Loucy (cell line): ENCODE measurements at regions not wholly inside any gene's neighbourhood (a gene's known extent, or its start where the extent isn't known, plus 50 kb on each side); places are given as distances from the start of the nearest gene placed in this dataset.

Experiments
- H2AFZ ChIP-seq: fragments of 200-600 bp; sonication (generic); 2 replicates; pipeline ENCODE4 v1.6.0; 2016; ENCODE audit warnings: antibody characterized with exemption, mild to moderate bottlenecking, low read length, moderate library complexity
- H3F3A ChIP-seq: fragments of 200-600 bp; 2 replicates; pipeline ENCODE4 v1.6.0; 2016; ENCODE audit warnings: antibody characterized with exemption, low read depth, mild to moderate bottlenecking
- H3K27me3 ChIP-seq: fragments of 200-600 bp; sonication (generic); 2 replicates; pipeline ENCODE4 v1.6.1; 2014; ENCODE audit warnings: low read length, mild to moderate bottlenecking; ENCODE audit not compliant: insufficient read depth, poor library complexity, severe bottlenecking
- H3K36me3 ChIP-seq: fragments of 200-600 bp; sonication (generic); 2 replicates; pipeline ENCODE4 v1.6.1; 2016; ENCODE audit warnings: low read length; ENCODE audit not compliant: insufficient read depth
- H3K4me1 ChIP-seq: fragments of 200-600 bp; sonication (generic); 2 replicates; pipeline ENCODE4 v1.5.1; 2014; ENCODE audit warnings: low read length, mild to moderate bottlenecking; ENCODE audit not compliant: insufficient read depth, poor library complexity, severe bottlenecking
- H3K4me2 ChIP-seq: fragments of 200-600 bp; sonication (generic); 2 replicates; pipeline ENCODE4 v1.6.0; 2014; ENCODE audit warnings: antibody characterized with exemption, low read length, low read depth, mild to moderate bottlenecking; ENCODE audit not compliant: poor library complexity, severe bottlenecking
- H3K4me3 ChIP-seq: fragments of 200-600 bp; sonication (generic); 2 replicates; pipeline ENCODE4 v1.5.1; 2014; ENCODE audit warnings: low read length, mild to moderate bottlenecking, mixed read lengths; ENCODE audit not compliant: poor library complexity, severe bottlenecking
- H3K79me2 ChIP-seq: fragments of 200-600 bp; sonication (generic); 2 replicates; pipeline ENCODE4 v1.6.1; 2014; ENCODE audit warnings: low read length; ENCODE audit not compliant: insufficient read depth
- H3K9ac ChIP-seq: fragments of 200-600 bp; sonication (generic); 2 replicates; pipeline ENCODE4 v1.6.0; 2014; ENCODE audit warnings: mild to moderate bottlenecking, low read depth, low read length, moderate library complexity; ENCODE audit not compliant: poor library complexity, severe bottlenecking
- H3K9me2 ChIP-seq: fragments of 200-600 bp; sonication (generic); replicated peaks from 2 replicates; pipeline ENCODE4 v1.6.1; 2016; ENCODE audit warnings: low read depth, low read length, mixed read lengths
- H3K9me3 ChIP-seq: fragments of 200-600 bp; sonication (generic); 2 replicates; pipeline ENCODE4 v1.6.1; 2014; ENCODE audit warnings: mild to moderate bottlenecking, antibody characterized with exemption, low read length, low read depth; ENCODE audit not compliant: insufficient read depth
- H4K20me1 ChIP-seq: fragments of 200-600 bp; sonication (generic); 2 replicates; pipeline ENCODE4 v1.6.0; 2014; ENCODE audit warnings: antibody characterized with exemption, low read length, mild to moderate bottlenecking; ENCODE audit not compliant: insufficient read depth, poor library complexity, severe bottlenecking
- EZH2phosphoT487 ChIP-seq: fragments of 200-600 bp; IDR thresholded peaks from 2 replicates; pipeline ENCODE4 v1.6.1; 2018; ENCODE audit warnings: antibody characterized with exemption, mild to moderate bottlenecking, moderate library complexity, borderline replicate concordance
- TF ChIP-seq, protein P1 (sequence below): fragments of 200-600 bp; sonication (generic); conservative IDR thresholded peaks from 2 replicates; pipeline ENCODE4 v1.5.1; 2014; ENCODE audit warnings: mild to moderate bottlenecking, antibody characterized with exemption, low read length

GRCh38 chr6:129954749-129955431, 63.5 kb upstream of the L3MBTL3 start:
- H3K9me3 ChIP-seq, result no peaks in the 10 kb centered on the region
- no peak overlapping the region for H3K9ac ChIP-seq
- no peak overlapping the region for H2AFZ ChIP-seq
- no peaks in the 10 kb centered on the region for H3F3A ChIP-seq
- no peaks in the 10 kb centered on the region for H3K79me2 ChIP-seq
- no peaks in the 10 kb centered on the region for H3K9me2 ChIP-seq
- H3K27me3 ChIP-seq, result no peaks in the 10 kb centered on the region
- H3K4me2 ChIP-seq, result no peak overlapping the region
- H4K20me1 ChIP-seq, result no peaks in the 10 kb centered on the region
- H3K36me3 ChIP-seq, result no peaks in the 10 kb centered on the region
- H3K4me3 ChIP-seq, result no peak overlapping the region
- no peaks in the 10 kb centered on the region for H3K4me1 ChIP-seq
- no peak for TF ChIP-seq EZH2phosphoT487
- TF ChIP-seq, protein P1, sequence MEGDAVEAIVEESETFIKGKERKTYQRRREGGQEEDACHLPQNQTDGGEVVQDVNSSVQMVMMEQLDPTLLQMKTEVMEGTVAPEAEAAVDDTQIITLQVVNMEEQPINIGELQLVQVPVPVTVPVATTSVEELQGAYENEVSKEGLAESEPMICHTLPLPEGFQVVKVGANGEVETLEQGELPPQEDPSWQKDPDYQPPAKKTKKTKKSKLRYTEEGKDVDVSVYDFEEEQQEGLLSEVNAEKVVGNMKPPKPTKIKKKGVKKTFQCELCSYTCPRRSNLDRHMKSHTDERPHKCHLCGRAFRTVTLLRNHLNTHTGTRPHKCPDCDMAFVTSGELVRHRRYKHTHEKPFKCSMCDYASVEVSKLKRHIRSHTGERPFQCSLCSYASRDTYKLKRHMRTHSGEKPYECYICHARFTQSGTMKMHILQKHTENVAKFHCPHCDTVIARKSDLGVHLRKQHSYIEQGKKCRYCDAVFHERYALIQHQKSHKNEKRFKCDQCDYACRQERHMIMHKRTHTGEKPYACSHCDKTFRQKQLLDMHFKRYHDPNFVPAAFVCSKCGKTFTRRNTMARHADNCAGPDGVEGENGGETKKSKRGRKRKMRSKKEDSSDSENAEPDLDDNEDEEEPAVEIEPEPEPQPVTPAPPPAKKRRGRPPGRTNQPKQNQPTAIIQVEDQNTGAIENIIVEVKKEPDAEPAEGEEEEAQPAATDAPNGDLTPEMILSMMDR, result no peak

DNA sequence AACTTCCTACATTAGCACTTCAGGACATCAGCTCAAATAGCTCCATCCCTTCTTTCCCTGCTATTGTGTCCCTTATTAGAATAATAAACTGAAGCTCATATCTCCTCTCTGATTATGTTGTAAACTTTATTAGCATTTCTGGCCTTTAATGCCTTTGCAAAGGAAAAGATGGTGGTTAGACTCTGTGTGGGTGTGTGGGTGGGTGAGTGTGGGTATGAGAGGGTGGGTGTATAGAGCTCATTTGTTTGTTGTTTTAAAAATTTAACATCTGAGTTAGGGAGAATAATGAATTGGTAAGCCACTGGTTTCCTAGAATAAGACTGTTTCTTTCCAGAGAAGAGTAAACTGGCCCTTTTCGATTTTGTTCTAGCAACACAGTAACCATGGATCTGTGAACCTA, 70.6 kb upstream of the L3MBTL3 start:
- no peaks in the 10 kb centered on the region for H4K20me1 ChIP-seq
- H3F3A ChIP-seq, result no peaks in the 10 kb centered on the region
- H2AFZ ChIP-seq, result no peak overlapping the region
- H3K9ac ChIP-seq, result no peak overlapping the region
- no peak overlapping the region for H3K4me2 ChIP-seq
- no peaks in the 10 kb centered on the region for H3K27me3 ChIP-seq
- no peaks in the 10 kb centered on the region for H3K36me3 ChIP-seq
- H3K4me3 ChIP-seq, result no peak overlapping the region
- H3K79me2 ChIP-seq, result no peaks in the 10 kb centered on the region
- H3K4me1 ChIP-seq, result no peaks in the 10 kb centered on the region
- TF ChIP-seq, protein P1, result no peak
- TF ChIP-seq EZH2phosphoT487, result no peak
- H3K9me2 ChIP-seq, result no peaks in the 10 kb centered on the region
- no peaks in the 10 kb centered on the region for H3K9me3 ChIP-seq

- Histone ChIP-seq H3K79me2 (no peaks in the 10 kb centered on the region), H3K4me1 (no peaks in the 10 kb centered on the region), H3K4me3 (no peak overlapping the region), H3K9me3 (no peaks in the 10 kb centered on the region), H3F3A (no peaks in the 10 kb centered on the region), H3K9ac (no peak overlapping the region), H4K20me1 (no peaks in the 10 kb centered on the region), H3K36me3 (no peaks in the 10 kb centered on the region), H3K9me2 (no peaks in the 10 kb centered on the region), H3K4me2 (no peak overlapping the region), H2AFZ (no peak overlapping the region), H3K27me3 (no peaks in the 10 kb centered on the region)
- no peak for TF ChIP-seq EZH2phosphoT487
- TF ChIP-seq, protein P1, result no peak
Measured at GRCh38 chr6:129946439-129947140, 71.8 kb upstream of the L3MBTL3 start.
